ENCODE measurements at regions not wholly inside any gene's neighbourhood (a gene's known extent, or its start where the extent isn't known, plus 50 kb on each side); places are given as distances from the start of the nearest gene placed in this dataset.

GRCh38 chr9:113657765-113658544 lies 194.4 kb downstream of the RGS3 start:
- Mint-ChIP-seq H3K4me1 (peaks cover 10% of the 10 kb centered on the region), H3K27me3 (peaks cover 25% of the 10 kb centered on the region), H3K36me3 (ENCODE audit: low read depth) (no peaks in the 10 kb centered on the region), H3K27ac (no peak overlapping the region), H3K9me3 (no peaks in the 10 kb centered on the region), H3K4me3 (no peak overlapping the region)
- peak; percentile 87 for ATAC-seq (replicated peaks)

DNA sequence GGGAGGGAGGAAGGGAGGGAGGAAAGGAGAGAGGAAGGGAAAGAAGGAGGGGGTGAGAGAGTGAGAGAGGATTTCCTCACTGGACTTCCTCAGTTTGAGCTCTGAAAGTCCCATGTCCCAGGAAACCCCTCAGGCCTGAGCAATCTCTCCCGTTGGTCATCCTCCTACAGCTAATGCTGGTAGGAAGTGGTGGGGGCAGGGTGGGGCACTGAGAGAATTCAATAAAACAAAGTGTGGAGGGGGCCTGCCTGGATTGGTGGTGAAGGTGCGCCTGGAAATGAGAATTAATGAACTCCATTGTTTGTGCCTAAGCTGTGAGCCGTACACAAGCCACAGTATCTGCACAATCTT lies 195.0 kb downstream of the RGS3 start:
- H3K9me3 Mint-ChIP-seq = no peaks in the 10 kb centered on the region
- H3K36me3 Mint-ChIP-seq (ENCODE audit: low read depth) = no peaks in the 10 kb centered on the region
- peaks cover 30% of the 10 kb centered on the region for H3K27me3 Mint-ChIP-seq
- peaks cover 10% of the 10 kb centered on the region for H3K4me1 Mint-ChIP-seq
- no peak overlapping the region for H3K4me3 Mint-ChIP-seq
- no peak for ATAC-seq (replicated peaks)
- H3K27ac Mint-ChIP-seq = peak overlapping the region; percentile 11

- peaks cover 30% of the 10 kb centered on the region for H3K27me3 Mint-ChIP-seq
- ATAC-seq (replicated peaks) = no peak
- no peaks in the 10 kb centered on the region for H3K36me3 Mint-ChIP-seq (ENCODE audit: low read depth)
- H3K9me3 Mint-ChIP-seq = no peaks in the 10 kb centered on the region
- H3K27ac Mint-ChIP-seq = peak overlapping the region; percentile 11
- no peak overlapping the region for H3K4me3 Mint-ChIP-seq
- peaks cover 10% of the 10 kb centered on the region for H3K4me1 Mint-ChIP-seq
Measured at GRCh38 chr9:113659039-113659438, 195.5 kb downstream of the RGS3 start.

DNA sequence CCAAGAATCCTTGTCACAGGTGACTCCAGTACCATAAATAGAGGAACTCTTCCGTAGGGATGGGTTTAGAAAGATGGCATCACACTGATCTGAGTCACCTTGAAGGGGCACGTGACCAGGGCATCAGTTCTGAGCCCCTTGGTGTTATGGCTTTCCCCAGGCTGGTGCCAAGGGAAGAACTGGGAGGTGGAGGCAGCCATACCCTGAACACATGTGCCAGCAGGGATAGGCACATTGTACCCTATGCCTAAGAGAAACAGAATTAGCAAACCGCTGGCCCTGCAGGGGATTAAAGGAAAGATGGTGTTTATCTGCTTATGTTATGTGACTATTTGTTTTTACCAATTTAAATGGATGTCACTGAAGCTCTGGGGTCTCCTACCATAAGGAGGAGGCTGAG lies 196.2 kb downstream of the RGS3 start:
- no peaks in the 10 kb centered on the region for H3K9me3 Mint-ChIP-seq
- peaks cover 30% of the 10 kb centered on the region for H3K27me3 Mint-ChIP-seq
- H3K4me3 Mint-ChIP-seq = no peak overlapping the region
- no peak for ATAC-seq (replicated peaks)
- H3K36me3 Mint-ChIP-seq (ENCODE audit: low read depth) = no peaks in the 10 kb centered on the region
- no peak overlapping the region for H3K27ac Mint-ChIP-seq
- peaks cover 10% of the 10 kb centered on the region for H3K4me1 Mint-ChIP-seq

DNA sequence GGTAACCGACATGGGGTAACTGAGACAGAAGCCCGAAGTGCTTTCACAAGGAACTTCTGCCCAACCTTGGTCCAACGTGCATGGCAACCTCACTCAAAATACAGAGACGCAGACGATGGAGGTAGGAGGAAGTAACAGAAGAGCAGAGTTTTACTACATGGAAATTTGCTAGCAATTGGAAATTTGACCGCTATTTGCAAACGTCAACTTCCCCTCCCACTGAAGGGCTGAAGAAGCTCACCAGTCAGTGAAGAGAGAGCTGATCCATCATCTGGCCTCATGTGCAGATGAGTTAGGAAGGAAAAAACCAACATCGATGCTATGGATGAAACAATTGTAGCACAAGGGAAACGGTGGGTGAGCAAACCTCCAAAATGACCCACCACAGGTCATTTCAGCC lies 196.7 kb downstream of the RGS3 start:
- H3K4me3 Mint-ChIP-seq = no peak overlapping the region
- H3K36me3 Mint-ChIP-seq (ENCODE audit: low read depth) = no peaks in the 10 kb centered on the region
- no peak overlapping the region for H3K27ac Mint-ChIP-seq
- no peaks in the 10 kb centered on the region for H3K9me3 Mint-ChIP-seq
- ATAC-seq (replicated peaks) = no peak
- peaks cover 8% of the 10 kb centered on the region for H3K4me1 Mint-ChIP-seq
- peaks cover 30% of the 10 kb centered on the region for H3K27me3 Mint-ChIP-seq

DNA sequence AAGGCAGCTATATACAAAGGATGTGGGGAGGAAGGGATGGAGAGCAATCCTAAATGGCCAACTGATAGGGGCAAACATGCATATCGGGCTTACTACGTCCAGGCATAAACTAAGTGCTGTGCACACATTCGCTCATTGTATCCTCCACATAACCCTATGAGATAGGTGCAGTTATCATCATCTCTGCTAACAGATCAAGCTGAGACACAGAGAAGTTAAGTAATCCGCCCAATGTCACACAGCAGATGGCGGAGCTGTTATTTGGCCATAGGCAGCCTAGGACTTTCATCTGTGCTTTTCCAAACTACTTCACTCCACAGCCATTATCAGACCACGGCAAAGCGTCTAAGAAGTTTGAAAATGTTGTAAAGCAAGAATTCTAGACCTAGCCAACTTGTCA lies 197.5 kb downstream of the RGS3 start:
- Mint-ChIP-seq H3K36me3 (ENCODE audit: low read depth) (no peaks in the 10 kb centered on the region), H3K9me3 (no peaks in the 10 kb centered on the region), H3K27ac (no peak overlapping the region), H3K4me1 (peaks cover 4% of the 10 kb centered on the region), H3K27me3 (peaks cover 30% of the 10 kb centered on the region), H3K4me3 (no peak overlapping the region)
- ATAC-seq (replicated peaks) = no peak

GRCh38 chr9:113664181-113664875 lies 200.8 kb downstream of the RGS3 start:
- ATAC-seq (replicated peaks) = no peak
- no peak overlapping the region for H3K27ac Mint-ChIP-seq
- no peaks in the 10 kb centered on the region for H3K9me3 Mint-ChIP-seq
- no peak overlapping the region for H3K4me3 Mint-ChIP-seq
- H3K36me3 Mint-ChIP-seq (ENCODE audit: low read depth) = no peaks in the 10 kb centered on the region
- no peaks in the 10 kb centered on the region for H3K4me1 Mint-ChIP-seq
- peaks cover 27% of the 10 kb centered on the region for H3K27me3 Mint-ChIP-seq

DNA sequence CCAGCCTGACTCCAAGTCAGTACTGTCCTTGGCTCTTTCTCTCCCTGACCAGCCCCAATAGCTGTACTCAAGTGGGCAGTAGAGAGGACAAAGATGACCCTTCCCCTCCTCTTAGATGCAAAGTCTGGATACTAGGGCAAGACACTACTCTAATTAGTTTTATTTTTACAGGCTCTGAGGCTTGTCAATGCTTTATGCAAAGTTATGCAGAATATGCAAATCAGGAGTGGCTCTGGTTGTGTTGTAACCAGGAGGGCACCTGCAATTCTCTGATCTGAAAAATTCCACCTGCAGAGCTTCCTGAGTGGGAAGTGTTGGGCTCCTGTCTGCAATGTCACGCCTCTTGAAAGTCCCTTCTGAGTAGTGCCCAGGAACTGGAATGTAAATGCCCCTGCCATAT lies 201.5 kb downstream of the RGS3 start:
- no peaks in the 10 kb centered on the region for H3K9me3 Mint-ChIP-seq
- H3K4me3 Mint-ChIP-seq = no peak overlapping the region
- no peaks in the 10 kb centered on the region for H3K36me3 Mint-ChIP-seq (ENCODE audit: low read depth)
- no peaks in the 10 kb centered on the region for H3K4me1 Mint-ChIP-seq
- H3K27ac Mint-ChIP-seq = no peak overlapping the region
- peaks cover 22% of the 10 kb centered on the region for H3K27me3 Mint-ChIP-seq
- no peak for ATAC-seq (replicated peaks)

DNA sequence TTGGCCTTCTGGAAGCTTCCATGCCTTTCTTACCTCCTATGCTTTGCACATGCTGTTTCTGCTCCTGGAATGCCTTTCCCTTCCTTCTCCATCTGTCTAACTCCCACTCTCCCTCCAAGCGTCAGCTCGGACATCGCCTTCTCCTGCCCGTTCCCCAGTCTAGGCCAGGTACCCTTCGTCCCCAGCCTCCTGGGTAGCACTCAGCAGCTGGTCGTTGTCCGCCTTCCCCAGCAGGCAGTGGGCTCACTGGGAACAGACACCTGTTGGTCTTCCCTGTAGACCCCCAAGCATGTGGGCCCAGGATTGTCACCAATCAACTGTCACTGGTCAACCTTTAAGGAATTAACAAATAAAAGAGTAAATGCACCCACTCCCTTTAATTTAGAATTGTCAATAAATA lies 202.2 kb downstream of the RGS3 start:
- H3K36me3 Mint-ChIP-seq (ENCODE audit: low read depth) = no peaks in the 10 kb centered on the region
- H3K27me3 Mint-ChIP-seq = peaks cover 15% of the 10 kb centered on the region
- ATAC-seq (replicated peaks) = no peak
- no peak overlapping the region for H3K27ac Mint-ChIP-seq
- H3K9me3 Mint-ChIP-seq = no peaks in the 10 kb centered on the region
- H3K4me1 Mint-ChIP-seq = no peaks in the 10 kb centered on the region
- no peak overlapping the region for H3K4me3 Mint-ChIP-seq

DNA sequence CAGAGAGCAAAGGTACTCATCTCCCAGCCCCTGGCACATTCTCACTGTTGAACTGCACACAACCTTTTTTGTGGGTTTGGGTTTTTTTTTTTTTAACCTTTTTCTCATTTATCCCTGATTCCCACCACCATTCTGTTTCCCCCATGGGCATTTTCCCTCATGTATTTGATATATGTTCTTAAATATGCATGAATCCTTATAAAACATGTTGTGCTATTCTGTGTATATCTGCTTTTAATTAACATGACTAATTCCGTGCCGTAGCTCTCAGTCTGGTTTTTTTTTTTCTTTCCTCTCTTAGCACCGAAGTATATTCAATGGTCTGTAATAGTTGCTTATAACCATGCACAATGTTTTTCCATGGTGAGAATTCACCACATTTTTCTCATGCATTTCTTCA lies 204.5 kb downstream of the RGS3 start:
- no peaks in the 10 kb centered on the region for H3K9me3 Mint-ChIP-seq
- H3K27ac Mint-ChIP-seq = no peak overlapping the region
- no peak for ATAC-seq (replicated peaks)
- H3K4me3 Mint-ChIP-seq = no peak overlapping the region
- H3K27me3 Mint-ChIP-seq = peaks cover 11% of the 10 kb centered on the region
- no peaks in the 10 kb centered on the region for H3K4me1 Mint-ChIP-seq
- H3K36me3 Mint-ChIP-seq (ENCODE audit: low read depth) = no peaks in the 10 kb centered on the region

- ATAC-seq (replicated peaks) = no peak
- peaks cover 16% of the 10 kb centered on the region for H3K27me3 Mint-ChIP-seq
- no peaks in the 10 kb centered on the region for H3K36me3 Mint-ChIP-seq (ENCODE audit: low read depth)
- no peak overlapping the region for H3K27ac Mint-ChIP-seq
- H3K4me1 Mint-ChIP-seq = no peaks in the 10 kb centered on the region
- H3K4me3 Mint-ChIP-seq = no peak overlapping the region
- H3K9me3 Mint-ChIP-seq = no peaks in the 10 kb centered on the region
Measured at GRCh38 chr9:113669522-113670115, 206.1 kb downstream of the RGS3 start.

GRCh38 chr9:113673726-113674125 lies 202.4 kb upstream of the ZNF618 start:
- Mint-ChIP-seq H3K4me1 (no peaks in the 10 kb centered on the region), H3K9me3 (no peaks in the 10 kb centered on the region), H3K27me3 (peaks cover 44% of the 10 kb centered on the region), H3K36me3 (ENCODE audit: low read depth) (no peaks in the 10 kb centered on the region), H3K27ac (no peak overlapping the region), H3K4me3 (no peak overlapping the region)
- no peak for ATAC-seq (replicated peaks)

DNA sequence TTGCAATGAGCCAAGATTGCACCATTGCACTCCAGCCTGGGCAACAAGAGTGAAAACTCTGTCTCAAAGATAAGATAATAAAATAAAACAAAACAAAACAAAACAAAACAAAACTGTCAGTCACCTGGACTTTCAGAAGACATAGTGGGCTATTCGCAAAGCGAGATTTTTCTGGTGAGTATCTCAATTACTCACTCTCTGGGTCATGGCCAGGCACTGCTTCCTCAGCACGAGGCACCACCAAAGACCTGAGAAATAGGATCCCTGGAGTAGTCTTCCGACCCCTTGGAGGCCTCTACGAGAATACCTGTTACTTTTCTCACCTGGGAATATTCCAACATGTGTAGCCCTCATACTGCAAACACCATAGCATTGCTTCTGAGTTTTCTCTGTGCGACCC lies 201.7 kb upstream of the ZNF618 start:
- ATAC-seq (replicated peaks) = no peak
- no peak overlapping the region for H3K27ac Mint-ChIP-seq
- no peak overlapping the region for H3K4me3 Mint-ChIP-seq
- H3K36me3 Mint-ChIP-seq (ENCODE audit: low read depth) = no peaks in the 10 kb centered on the region
- no peaks in the 10 kb centered on the region for H3K9me3 Mint-ChIP-seq
- peaks cover 47% of the 10 kb centered on the region for H3K27me3 Mint-ChIP-seq
- H3K4me1 Mint-ChIP-seq = no peaks in the 10 kb centered on the region

GRCh38 chr9:113675475-113675941 lies 200.6 kb upstream of the ZNF618 start:
- Mint-ChIP-seq H3K36me3 (ENCODE audit: low read depth) (no peaks in the 10 kb centered on the region), H3K4me3 (no peak overlapping the region), H3K27ac (no peak overlapping the region), H3K4me1 (no peaks in the 10 kb centered on the region), H3K27me3 (peaks cover 47% of the 10 kb centered on the region), H3K9me3 (no peaks in the 10 kb centered on the region)
- peak; percentile 59 for ATAC-seq (replicated peaks)

DNA sequence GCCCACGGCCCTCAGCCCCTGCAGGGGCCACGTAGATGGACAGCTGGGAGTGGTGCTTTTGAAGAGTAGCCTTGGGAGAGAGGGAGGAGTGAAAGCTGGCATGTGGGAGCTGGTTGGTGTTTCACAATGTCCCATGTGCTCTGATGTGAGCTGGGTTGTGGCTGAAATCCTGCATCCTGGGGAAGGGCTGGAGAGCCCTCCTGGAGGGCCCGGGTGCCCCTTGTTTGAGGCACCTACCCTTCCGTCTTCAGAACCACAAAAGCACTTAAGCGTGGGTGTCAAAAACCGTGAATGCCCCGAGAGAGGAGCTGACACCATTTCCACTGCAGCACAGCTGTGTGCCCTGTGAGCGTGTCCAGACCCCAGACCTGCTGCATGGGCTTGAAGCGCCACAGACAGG lies 199.1 kb upstream of the ZNF618 start:
- H3K36me3 Mint-ChIP-seq (ENCODE audit: low read depth) = no peaks in the 10 kb centered on the region
- H3K4me1 Mint-ChIP-seq = no peaks in the 10 kb centered on the region
- ATAC-seq (replicated peaks) = no peak
- no peak overlapping the region for H3K27ac Mint-ChIP-seq
- H3K9me3 Mint-ChIP-seq = no peaks in the 10 kb centered on the region
- H3K27me3 Mint-ChIP-seq = peaks cover 52% of the 10 kb centered on the region
- H3K4me3 Mint-ChIP-seq = no peak overlapping the region
